OCI-LY7 (cell line): ENCODE measurements at regions not wholly inside any gene's neighbourhood (a gene's known extent, or its start where the extent isn't known, plus 50 kb on each side); places are given as distances from the start of the nearest gene placed in this dataset.

Experiments used
- BruUV-seq: library from RNA; stranded (reverse); fragments of 400-500 nt; replicated peaks from 2 replicates; lab custom pipeline; 2021; lab: Mats Ljungman, UMichigan
- CTCF ChIA-PET: fragments of 300-600 bp; sonication (Branson Sonifier 250); formaldehyde crosslinking; loops from one replicate; lab custom pipeline; 2022; ENCODE audit warnings: antibody characterized with exemption; ENCODE audit not compliant: unreplicated experiment; lab: Charles Lee
- POLR2A ChIA-PET: fragments of 300-600 bp; sonication (Branson Sonifier 250); formaldehyde crosslinking; loops from one replicate; lab custom pipeline; 2022; ENCODE audit warnings: antibody characterized with exemption; lab: Charles Lee
- DNase-seq: peaks from one replicate; pipeline ENCODE4 v3.0.0-alpha.2; 2015; ENCODE audit warnings: low spot score
- H2AFZ ChIP-seq: fragments of 200-600 bp; sonication (generic), shearing (Covaris generic); 2 replicates; pipeline ENCODE4 v1.6.1; 2014; ENCODE audit warnings: mild to moderate bottlenecking, antibody characterized with exemption, low read length, moderate library complexity
- H3K27ac ChIP-seq: fragments of 200-600 bp; sonication (generic); 2 replicates; pipeline ENCODE4 v1.5.1; 2014; ENCODE audit warnings: mixed run types, low read depth, mild to moderate bottlenecking, moderate library complexity, low read length, inconsistent platforms; ENCODE audit not compliant: poor library complexity, severe bottlenecking
- H3K36me3 ChIP-seq: fragments of 200-600 bp; sonication (generic); 2 replicates; pipeline ENCODE4 v1.6.1; 2014; ENCODE audit warnings: mild to moderate bottlenecking, antibody characterized with exemption, low read length, moderate library complexity, mixed read lengths; ENCODE audit not compliant: insufficient read depth
- H3K4me1 ChIP-seq: fragments of 200-600 bp; sonication (generic); 2 replicates; pipeline ENCODE4 v1.5.1; 2014; ENCODE audit warnings: mild to moderate bottlenecking, low read length; ENCODE audit not compliant: insufficient read depth, poor library complexity, severe bottlenecking
- H3K4me2 ChIP-seq: fragments of 200-600 bp; sonication (generic); 2 replicates; pipeline ENCODE4 v1.6.1; 2014; ENCODE audit warnings: mild to moderate bottlenecking, low read length
- H3K4me3 ChIP-seq: fragments of 200-600 bp; sonication (generic); 2 replicates; pipeline ENCODE4 v1.5.1; 2014; ENCODE audit warnings: mild to moderate bottlenecking, low read depth, low read length; ENCODE audit not compliant: poor library complexity, severe bottlenecking
- H3K79me2 ChIP-seq: fragments of 200-600 bp; sonication (generic); 2 replicates; pipeline ENCODE4 v1.6.1; 2016; ENCODE audit warnings: low read depth, mild to moderate bottlenecking, low read length, moderate library complexity, mixed read lengths; ENCODE audit not compliant: insufficient read depth
- H3K9me2 ChIP-seq: fragments of 200-600 bp; sonication (generic); 2 replicates; pipeline ENCODE4 v1.6.1; 2016; ENCODE audit warnings: mild to moderate bottlenecking, low read length, mixed read lengths; ENCODE audit not compliant: insufficient read depth
- H3K9me3 ChIP-seq: fragments of 200-600 bp; sonication (generic); 2 replicates; pipeline ENCODE4 v1.6.1; 2014; ENCODE audit warnings: mild to moderate bottlenecking, mixed run types, low read length, mixed read lengths
- H4K20me1 ChIP-seq: fragments of 200-600 bp; sonication (generic); 2 replicates; pipeline ENCODE4 v1.6.1; 2014; ENCODE audit warnings: mild to moderate bottlenecking, antibody characterized with exemption, low read length, moderate library complexity, mixed read lengths; ENCODE audit not compliant: insufficient read depth
- EZH2phosphoT487 ChIP-seq: fragments of 200-600 bp; sonication (generic); IDR thresholded peaks from 2 replicates; pipeline ENCODE4 v1.6.1; 2018; ENCODE audit warnings: low read depth, borderline replicate concordance, mild to moderate bottlenecking, mixed run types, antibody characterized with exemption, low read length, moderate library complexity, mixed read lengths
- intact Hi-C: fragments of 100-400 bp; cut with micrococcal nuclease; formaldehyde crosslinking; loops from one replicate; pipeline ENCODE4 v1.10.0; 2022; ENCODE audit not compliant: unreplicated experiment
- TF ChIP-seq, protein P1 (sequence below): fragments of 200-600 bp; sonication (generic); conservative IDR thresholded peaks from 2 replicates; pipeline ENCODE4 v1.5.1; 2014; ENCODE audit warnings: mild to moderate bottlenecking, antibody characterized with exemption, low read length, moderate library complexity, mixed read lengths

DNA sequence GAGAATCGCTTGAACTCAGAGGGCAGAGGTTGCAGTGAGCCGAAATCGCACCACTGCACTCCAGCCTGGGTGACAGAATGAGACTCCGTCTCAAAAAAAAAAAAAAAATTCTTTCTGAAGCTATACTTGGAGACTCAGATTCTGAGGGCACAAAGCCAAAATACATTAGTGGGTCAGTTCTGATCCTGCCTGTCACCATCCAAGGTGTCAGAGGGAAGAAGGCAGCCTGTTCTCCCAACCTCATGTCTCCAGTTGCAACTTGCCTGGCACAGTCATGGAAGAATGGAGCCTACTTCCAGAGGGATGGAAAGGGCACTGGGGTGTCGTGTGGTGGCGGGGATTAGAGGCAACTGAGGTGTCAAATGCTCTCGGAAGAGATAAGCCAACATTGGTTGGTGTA is 104.8 kb upstream of the GATA6 start:
- POLR2A ChIA-PET = no interaction called here
- H3K4me2 ChIP-seq = no peak overlapping the region
- intact Hi-C loops = no loop called here
- no peak overlapping the region for H3K4me3 ChIP-seq
- CTCF ChIA-PET = no interaction called here
- no peak for TF ChIP-seq EZH2phosphoT487
- TF ChIP-seq, protein P1, sequence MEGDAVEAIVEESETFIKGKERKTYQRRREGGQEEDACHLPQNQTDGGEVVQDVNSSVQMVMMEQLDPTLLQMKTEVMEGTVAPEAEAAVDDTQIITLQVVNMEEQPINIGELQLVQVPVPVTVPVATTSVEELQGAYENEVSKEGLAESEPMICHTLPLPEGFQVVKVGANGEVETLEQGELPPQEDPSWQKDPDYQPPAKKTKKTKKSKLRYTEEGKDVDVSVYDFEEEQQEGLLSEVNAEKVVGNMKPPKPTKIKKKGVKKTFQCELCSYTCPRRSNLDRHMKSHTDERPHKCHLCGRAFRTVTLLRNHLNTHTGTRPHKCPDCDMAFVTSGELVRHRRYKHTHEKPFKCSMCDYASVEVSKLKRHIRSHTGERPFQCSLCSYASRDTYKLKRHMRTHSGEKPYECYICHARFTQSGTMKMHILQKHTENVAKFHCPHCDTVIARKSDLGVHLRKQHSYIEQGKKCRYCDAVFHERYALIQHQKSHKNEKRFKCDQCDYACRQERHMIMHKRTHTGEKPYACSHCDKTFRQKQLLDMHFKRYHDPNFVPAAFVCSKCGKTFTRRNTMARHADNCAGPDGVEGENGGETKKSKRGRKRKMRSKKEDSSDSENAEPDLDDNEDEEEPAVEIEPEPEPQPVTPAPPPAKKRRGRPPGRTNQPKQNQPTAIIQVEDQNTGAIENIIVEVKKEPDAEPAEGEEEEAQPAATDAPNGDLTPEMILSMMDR = no peak
- H3K9me2 ChIP-seq = no peaks in the 10 kb centered on the region
- H3K36me3 ChIP-seq = no peaks in the 10 kb centered on the region
- no peak overlapping the region for H2AFZ ChIP-seq
- no peak for DNase-seq
- H4K20me1 ChIP-seq = no peaks in the 10 kb centered on the region
- no TSS peak for BruUV-seq
- H3K79me2 ChIP-seq = no peaks in the 10 kb centered on the region
- no peaks in the 10 kb centered on the region for H3K9me3 ChIP-seq
- no peaks in the 10 kb centered on the region for H3K4me1 ChIP-seq
- H3K27ac ChIP-seq = no peak overlapping the region

DNA sequence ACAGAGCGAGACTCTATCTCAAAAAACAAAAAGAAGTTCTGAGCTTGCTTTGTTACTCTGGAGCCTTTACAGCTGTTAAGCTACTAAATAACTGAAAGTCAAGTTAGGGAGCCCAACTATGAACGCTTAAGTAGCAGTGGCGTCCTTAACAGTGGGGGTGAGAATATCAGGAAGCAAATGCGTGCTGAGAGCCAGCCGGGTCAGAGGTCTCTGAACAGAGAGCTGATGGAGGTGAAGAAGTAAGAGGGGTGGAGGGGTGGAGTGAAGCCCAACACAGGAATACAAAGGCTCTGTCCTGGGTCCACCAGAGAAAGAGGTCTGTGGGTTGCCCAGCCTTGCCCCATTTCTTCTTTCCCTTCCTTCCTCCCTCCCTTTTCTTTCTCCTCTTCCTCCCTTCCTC is 104.1 kb upstream of the GATA6 start:
- no peaks in the 10 kb centered on the region for H3K79me2 ChIP-seq
- H3K9me3 ChIP-seq = no peaks in the 10 kb centered on the region
- CTCF ChIA-PET = no interaction called here
- H3K4me2 ChIP-seq = no peak overlapping the region
- DNase-seq = no peak
- POLR2A ChIA-PET = no interaction called here
- H4K20me1 ChIP-seq = no peaks in the 10 kb centered on the region
- intact Hi-C loops = no loop called here
- H3K9me2 ChIP-seq = no peaks in the 10 kb centered on the region
- BruUV-seq = no TSS peak
- no peak overlapping the region for H3K27ac ChIP-seq
- no peak overlapping the region for H2AFZ ChIP-seq
- no peaks in the 10 kb centered on the region for H3K36me3 ChIP-seq
- no peaks in the 10 kb centered on the region for H3K4me1 ChIP-seq
- TF ChIP-seq, protein P1 = no peak
- no peak for TF ChIP-seq EZH2phosphoT487
- no peak overlapping the region for H3K4me3 ChIP-seq

DNA sequence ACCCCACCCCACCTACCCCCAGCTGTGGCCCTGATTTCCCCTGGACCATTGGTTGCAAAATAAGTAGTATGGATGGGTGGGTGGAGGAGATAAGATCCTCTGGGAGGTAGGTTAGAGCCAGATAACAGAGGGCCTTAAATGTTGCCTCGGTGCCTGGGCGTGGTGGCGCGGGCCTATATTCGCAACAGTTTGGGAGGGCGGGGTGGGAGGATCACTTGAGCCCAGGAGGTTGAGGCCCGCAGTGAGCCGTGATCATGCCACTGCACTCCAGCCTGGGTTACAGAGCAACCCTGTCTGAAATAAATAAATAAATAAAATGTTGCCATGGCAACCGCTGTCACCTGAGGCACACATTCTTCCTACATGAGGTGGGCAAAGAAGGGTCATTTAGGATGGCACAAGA is 103.3 kb upstream of the GATA6 start:
- no peak overlapping the region for H2AFZ ChIP-seq
- BruUV-seq = no TSS peak
- intact Hi-C loops = no loop called here
- no peak for DNase-seq
- no peak overlapping the region for H3K27ac ChIP-seq
- no peaks in the 10 kb centered on the region for H3K9me3 ChIP-seq
- CTCF ChIA-PET = no interaction called here
- H3K4me2 ChIP-seq = no peak overlapping the region
- H3K4me1 ChIP-seq = no peaks in the 10 kb centered on the region
- H3K4me3 ChIP-seq = no peak overlapping the region
- H3K36me3 ChIP-seq = no peaks in the 10 kb centered on the region
- no peaks in the 10 kb centered on the region for H3K79me2 ChIP-seq
- H3K9me2 ChIP-seq = no peaks in the 10 kb centered on the region
- POLR2A ChIA-PET = no interaction called here
- TF ChIP-seq EZH2phosphoT487 = no peak
- TF ChIP-seq, protein P1 = no peak
- H4K20me1 ChIP-seq = no peaks in the 10 kb centered on the region
